Endothelial cell (in vitro differentiated cells): ENCODE measurements at regions not wholly inside any gene's neighbourhood (a gene's known extent, or its start where the extent isn't known, plus 50 kb on each side); places are given as distances from the start of the nearest gene placed in this dataset.

ENCODE experiments used
- DNase-seq: peaks from one replicate; pipeline ENCODE4 v3.0.0; 2021; ENCODE audit warnings: low spot score
- H3K27ac Mint-ChIP-seq: one replicate; pipeline ENCODE4 v1.8.0; 2021; ENCODE audit warnings: mixed read lengths, inconsistent platforms; ENCODE audit not compliant: unreplicated experiment
- H3K27me3 Mint-ChIP-seq: one replicate; pipeline ENCODE4 v1.8.0; 2021; ENCODE audit warnings: mild to moderate bottlenecking, moderate library complexity, mixed read lengths, inconsistent platforms; ENCODE audit not compliant: unreplicated experiment
- H3K36me3 Mint-ChIP-seq: one replicate; pipeline ENCODE4 v1.8.0; 2021; ENCODE audit warnings: mild to moderate bottlenecking, low read depth, mixed read lengths, inconsistent platforms; ENCODE audit not compliant: unreplicated experiment
- H3K4me1 Mint-ChIP-seq: one replicate; pipeline ENCODE4 v1.8.0; 2021; ENCODE audit warnings: mild to moderate bottlenecking, mixed read lengths, inconsistent platforms; ENCODE audit not compliant: unreplicated experiment
- H3K4me3 Mint-ChIP-seq: one replicate; pipeline ENCODE4 v1.8.0; 2021; ENCODE audit warnings: mild to moderate bottlenecking, mixed read lengths, inconsistent platforms; ENCODE audit not compliant: unreplicated experiment
- H3K9me3 Mint-ChIP-seq: one replicate; pipeline ENCODE4 v1.8.0; 2021; ENCODE audit warnings: mixed read lengths, inconsistent platforms; ENCODE audit not compliant: unreplicated experiment
- TF ChIP-seq, protein P1 (sequence below): fragments of 200-600 bp; sonication (generic); IDR thresholded peaks from one replicate; pipeline ENCODE4 v1.5.0; 2021; ENCODE audit warnings: antibody characterized with exemption; ENCODE audit not compliant: unreplicated experiment

DNA sequence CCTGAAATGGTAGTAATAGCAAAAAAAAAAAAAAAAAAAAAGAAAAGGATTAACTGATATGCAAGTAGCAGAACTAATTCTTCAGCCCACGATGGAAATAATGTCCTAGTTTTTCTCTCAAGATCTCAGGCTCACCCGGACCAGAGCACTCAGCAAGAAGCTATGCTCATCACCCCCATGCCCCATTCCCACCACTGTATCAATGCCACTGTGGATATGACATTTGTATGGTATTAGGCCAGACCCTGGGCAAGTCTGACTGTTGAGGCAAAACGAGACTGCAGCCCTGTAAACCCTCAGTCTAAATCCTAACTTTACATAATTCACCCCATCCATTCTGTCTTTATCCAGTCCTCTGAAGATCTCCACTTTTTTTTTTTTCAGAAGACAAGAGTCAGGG, 186.1 kb upstream of the KLF14 start:
- Mint-ChIP-seq H3K4me1 (no peaks in the 10 kb centered on the region), H3K9me3 (no peaks in the 10 kb centered on the region), H3K27me3 (peaks cover 1% of the 10 kb centered on the region), H3K4me3 (no peak overlapping the region), H3K36me3 (no peaks in the 10 kb centered on the region), H3K27ac (no peak overlapping the region)
- DNase-seq: no peak
- TF ChIP-seq, protein P1, sequence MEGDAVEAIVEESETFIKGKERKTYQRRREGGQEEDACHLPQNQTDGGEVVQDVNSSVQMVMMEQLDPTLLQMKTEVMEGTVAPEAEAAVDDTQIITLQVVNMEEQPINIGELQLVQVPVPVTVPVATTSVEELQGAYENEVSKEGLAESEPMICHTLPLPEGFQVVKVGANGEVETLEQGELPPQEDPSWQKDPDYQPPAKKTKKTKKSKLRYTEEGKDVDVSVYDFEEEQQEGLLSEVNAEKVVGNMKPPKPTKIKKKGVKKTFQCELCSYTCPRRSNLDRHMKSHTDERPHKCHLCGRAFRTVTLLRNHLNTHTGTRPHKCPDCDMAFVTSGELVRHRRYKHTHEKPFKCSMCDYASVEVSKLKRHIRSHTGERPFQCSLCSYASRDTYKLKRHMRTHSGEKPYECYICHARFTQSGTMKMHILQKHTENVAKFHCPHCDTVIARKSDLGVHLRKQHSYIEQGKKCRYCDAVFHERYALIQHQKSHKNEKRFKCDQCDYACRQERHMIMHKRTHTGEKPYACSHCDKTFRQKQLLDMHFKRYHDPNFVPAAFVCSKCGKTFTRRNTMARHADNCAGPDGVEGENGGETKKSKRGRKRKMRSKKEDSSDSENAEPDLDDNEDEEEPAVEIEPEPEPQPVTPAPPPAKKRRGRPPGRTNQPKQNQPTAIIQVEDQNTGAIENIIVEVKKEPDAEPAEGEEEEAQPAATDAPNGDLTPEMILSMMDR: no peak

DNA sequence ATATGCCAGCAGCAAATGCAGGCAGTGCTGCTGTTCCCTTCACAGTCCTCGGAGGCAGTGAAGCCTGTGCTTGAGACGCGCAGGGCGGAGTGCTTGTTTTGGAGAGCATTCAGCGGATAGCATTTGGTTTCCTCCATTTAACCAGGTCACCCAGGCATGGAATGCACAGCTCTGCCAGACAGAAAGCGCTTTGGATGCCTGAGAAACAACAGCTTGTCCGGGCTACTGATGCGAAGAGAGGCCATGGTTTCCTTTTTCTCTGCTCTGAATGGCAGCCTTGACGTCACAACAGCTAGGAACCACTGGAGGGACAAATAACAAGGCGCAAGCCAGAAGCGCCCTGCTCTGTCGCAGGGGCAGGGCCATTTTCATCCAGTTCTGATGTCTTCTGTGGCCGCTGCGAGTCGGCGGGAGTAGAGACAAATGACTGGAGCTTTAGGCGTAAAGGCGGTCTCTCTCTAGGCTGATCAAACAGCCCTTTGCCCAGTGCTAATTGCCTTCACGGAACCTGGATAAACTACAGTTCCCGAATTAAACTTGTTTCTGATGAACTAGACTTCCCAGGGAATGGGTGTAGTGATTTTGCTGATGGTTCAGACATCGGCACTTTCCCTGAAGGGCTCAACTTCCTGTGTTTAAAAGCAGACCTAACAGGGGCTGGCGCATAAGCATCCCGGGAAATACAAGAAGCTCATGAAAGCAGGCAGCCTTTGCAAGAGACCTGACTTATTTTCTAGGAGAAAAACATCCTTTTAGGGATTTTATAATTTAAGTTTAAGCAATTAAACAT, 187.6 kb upstream of the KLF14 start:
- Mint-ChIP-seq H3K27ac (no peak overlapping the region), H3K4me3 (no peak overlapping the region), H3K4me1 (no peaks in the 10 kb centered on the region), H3K36me3 (no peaks in the 10 kb centered on the region), H3K9me3 (no peaks in the 10 kb centered on the region), H3K27me3 (peaks cover 1% of the 10 kb centered on the region)
- DNase-seq: no peak
- TF ChIP-seq, protein P1: no peak

DNA sequence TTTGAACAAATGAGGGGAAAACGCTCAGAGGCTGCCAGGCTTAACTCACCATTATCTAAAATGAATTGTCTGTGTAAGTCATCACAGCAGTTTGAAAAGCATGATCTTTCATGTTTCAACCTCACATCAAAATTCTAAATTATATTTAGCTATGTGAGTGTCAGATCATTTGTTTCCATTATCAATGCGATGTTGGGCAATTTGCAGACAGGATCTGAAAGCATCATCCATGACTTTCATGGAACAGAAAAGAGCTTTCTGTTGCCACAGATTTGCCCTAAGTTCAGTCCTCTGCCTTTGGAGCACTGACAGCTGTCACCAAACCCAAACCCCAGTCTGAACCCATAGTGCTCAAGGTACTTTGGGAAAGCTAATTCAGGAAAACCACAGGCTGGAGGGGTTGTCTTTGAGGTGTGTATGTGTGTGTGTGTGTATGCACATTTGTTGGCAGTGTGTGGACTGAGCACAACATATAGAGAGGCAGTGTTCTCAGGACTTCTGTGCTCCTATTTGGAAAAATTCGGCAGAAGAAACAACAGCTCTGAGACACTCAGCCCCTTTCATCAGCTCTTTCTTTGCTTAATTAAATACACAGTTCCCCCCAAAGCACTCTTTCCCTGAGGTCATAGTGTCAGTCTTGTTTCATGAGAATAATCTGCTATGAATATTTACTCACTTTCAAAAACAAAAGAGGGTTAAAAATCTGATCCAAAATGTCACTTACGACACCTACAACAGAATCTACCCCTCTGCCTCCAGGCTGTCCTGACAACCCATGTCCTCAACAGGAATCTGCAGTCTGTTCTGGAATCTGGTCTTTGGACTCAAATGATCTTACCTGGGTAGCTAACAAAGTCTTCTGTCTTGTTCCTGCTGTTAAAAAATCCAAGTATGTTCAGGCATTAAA, 188.5 kb upstream of the KLF14 start:
- Mint-ChIP-seq H3K27ac (no peak overlapping the region), H3K27me3 (peaks cover 1% of the 10 kb centered on the region)
- no peak for DNase-seq

DNA sequence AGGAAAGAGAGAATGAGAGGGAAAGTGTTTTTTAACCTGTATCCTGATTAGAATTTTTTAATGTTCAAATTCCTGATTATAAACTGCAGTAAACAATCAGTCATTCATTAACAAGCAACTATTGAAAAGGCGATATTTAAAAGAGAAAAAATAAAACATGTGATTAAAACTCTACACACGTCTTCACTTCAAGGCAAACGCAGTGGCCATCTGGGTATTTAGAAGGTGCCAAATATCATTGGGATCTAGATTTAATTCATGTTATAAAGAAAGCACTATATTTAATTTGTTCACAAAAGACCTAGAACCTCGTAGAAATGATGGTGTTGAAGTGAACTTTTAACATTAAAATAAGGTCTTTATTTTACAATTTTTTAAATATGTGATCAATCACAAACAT, 189.4 kb upstream of the KLF14 start:
- no peaks in the 10 kb centered on the region for H3K9me3 Mint-ChIP-seq
- H3K4me3 Mint-ChIP-seq: no peak overlapping the region
- H3K27ac Mint-ChIP-seq: no peak overlapping the region
- H3K27me3 Mint-ChIP-seq: peaks cover 1% of the 10 kb centered on the region
- TF ChIP-seq, protein P1: no peak
- DNase-seq: no peak
- H3K36me3 Mint-ChIP-seq: no peaks in the 10 kb centered on the region
- H3K4me1 Mint-ChIP-seq: peaks cover 2% of the 10 kb centered on the region

More for the DNA sequence above, 188.5 kb upstream of the KLF14 start:
- no peak overlapping the region for H3K4me3 Mint-ChIP-seq
- no peaks in the 10 kb centered on the region for H3K4me1 Mint-ChIP-seq
- H3K9me3 Mint-ChIP-seq: no peaks in the 10 kb centered on the region
- TF ChIP-seq, protein P1: no peak
- H3K36me3 Mint-ChIP-seq: no peaks in the 10 kb centered on the region
